Hypothalamus (tissue), 51 donors: ENCODE measurements at regions not wholly inside any gene's neighbourhood (a gene's known extent, or its start where the extent isn't known, plus 50 kb on each side); places are given as distances from the start of the nearest gene placed in this dataset.

ENCODE experiments used
- DNase-seq, 51 donors: peaks; one replicate each; lab custom pipeline; 2025; lab: John Stamatoyannopoulos, UW

GRCh38 chr6:144745439-144745838 lies 460.3 kb downstream of the UTRN start:
- DNase-seq = no peak

GRCh38 chr6:144746902-144747469 lies 461.9 kb downstream of the UTRN start:
- no peak for DNase-seq

GRCh38 chr6:144749263-144749662 lies 464.1 kb downstream of the UTRN start:
- DNase-seq = no peak

GRCh38 chr6:144753023-144753705 lies 468.0 kb downstream of the UTRN start:
- no peak for DNase-seq

GRCh38 chr6:144756469-144756868 lies 471.3 kb downstream of the UTRN start:
- no peak for DNase-seq

- no peak for DNase-seq
Observed at GRCh38 chr6:144757299-144757698, 472.2 kb downstream of the UTRN start.

DNA sequence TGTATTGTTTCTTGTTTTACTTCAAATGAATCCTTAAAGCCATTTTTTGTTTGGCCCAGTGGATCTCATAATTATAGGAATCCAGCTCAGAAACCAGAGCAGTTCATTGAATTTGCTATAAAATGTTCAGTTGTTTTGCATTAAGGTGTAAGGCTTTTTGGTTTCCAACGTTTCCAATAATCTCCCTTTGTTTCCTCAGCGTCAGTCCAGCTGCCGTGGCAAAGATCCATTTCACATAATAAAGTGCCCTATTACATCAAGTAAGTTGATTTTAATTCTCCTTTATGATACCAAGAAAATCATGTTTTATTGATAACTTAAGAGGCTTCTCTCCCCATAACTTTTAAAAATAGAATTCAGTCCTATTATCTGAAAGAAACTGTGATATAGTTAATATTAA lies 472.6 kb downstream of the UTRN start:
- DNase-seq = no peak

DNA sequence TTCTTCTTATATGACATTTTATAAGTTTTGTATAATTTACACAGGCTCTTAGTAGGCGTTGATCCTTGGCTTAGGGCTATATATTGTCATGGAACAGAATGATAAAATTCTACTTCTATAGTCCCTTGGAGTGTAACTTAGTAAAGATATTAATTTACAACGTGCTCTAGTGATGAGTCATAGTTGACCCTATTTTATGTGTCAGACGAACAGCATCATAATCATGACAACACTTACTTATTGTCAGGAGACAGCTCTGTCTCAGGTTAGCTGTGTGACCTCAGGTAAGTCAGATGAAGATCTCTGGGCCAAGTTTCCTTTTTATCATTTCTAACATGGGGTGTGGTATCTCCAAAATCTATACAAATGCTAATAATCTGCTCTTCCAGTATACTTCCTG lies 473.5 kb downstream of the UTRN start:
- DNase-seq = no peak

DNA sequence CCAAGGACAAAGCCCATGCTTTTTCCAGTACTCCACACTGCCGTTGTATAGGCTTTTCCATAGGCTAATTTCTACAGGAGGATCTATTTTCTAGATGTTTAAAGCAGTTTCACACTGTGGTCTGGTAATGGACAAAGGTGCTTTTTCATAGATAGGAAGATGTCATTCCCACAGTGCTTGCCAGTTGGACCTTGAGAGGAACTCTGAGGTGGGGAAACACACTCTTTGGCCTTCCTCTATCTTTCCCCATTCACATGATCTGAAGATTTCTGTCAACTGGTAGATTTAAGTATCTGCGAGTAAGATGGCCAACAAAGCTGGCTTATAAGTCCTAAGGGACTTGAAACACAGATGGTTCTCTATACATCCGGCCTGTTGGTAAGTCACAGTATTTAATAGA lies 477.3 kb downstream of the UTRN start:
- DNase-seq = no peak

- DNase-seq = no peak
Observed at GRCh38 chr6:144767051-144767450, 481.9 kb downstream of the UTRN start.

DNA sequence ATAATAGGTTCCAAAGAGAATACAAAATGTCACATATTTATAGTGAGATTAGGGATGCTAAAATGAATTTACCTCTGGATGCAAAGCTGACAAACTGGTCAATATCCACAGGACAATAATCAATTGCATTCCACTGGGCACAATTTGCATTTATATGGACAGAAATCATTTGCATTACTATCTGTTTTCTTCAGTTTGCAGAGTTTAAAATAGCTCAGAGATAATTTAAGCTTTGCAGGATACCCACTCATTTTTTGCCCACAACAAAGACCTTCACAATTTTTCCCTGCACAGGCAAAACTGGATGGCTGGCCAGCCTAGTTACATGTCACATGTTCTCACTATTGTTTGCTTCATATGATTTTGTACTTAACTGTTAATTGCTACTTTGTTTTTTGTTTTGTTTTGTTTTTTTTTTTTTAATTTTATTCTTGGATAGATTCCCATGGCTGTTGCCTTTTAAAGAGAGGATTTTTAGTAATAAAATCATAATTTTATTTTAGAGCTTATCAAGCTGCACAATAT lies 483.5 kb downstream of the UTRN start:
- no peak for DNase-seq

DNA sequence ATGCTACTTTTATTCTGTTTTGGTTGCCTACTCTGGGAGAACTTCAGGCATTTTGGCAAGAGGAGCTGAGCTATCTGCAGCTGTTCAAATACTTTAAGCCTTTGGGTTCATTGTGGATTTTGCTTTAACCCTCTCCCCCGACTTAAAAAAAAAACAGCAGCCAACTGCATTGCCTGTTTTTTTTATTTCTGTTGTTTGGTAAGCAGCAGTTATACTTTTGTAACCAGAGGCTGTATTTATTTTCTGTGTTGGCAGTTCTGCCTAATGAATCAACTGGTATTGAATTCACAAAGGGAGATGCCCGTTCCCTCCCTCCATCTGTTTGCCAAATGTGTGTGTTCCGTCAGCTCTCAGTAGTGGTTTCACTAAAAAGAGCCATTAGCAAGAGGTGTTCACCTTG lies 484.0 kb downstream of the UTRN start:
- peak in 1 of 51 donors; percentile 7 for DNase-seq

- DNase-seq = no peak
Observed at GRCh38 chr6:144776031-144776819, 491.1 kb downstream of the UTRN start.

- no peak for DNase-seq
Observed at GRCh38 chr6:144777249-144777648, 492.1 kb downstream of the UTRN start.

- DNase-seq = no peak
Observed at GRCh38 chr6:144778056-144778455, 492.9 kb downstream of the UTRN start.

GRCh38 chr6:144778773-144779492 lies 493.8 kb downstream of the UTRN start:
- no peak for DNase-seq

- DNase-seq = no peak
Observed at GRCh38 chr6:144781836-144782235, 496.7 kb downstream of the UTRN start.

- DNase-seq = no peak
Observed at GRCh38 chr6:144782634-144783033, 497.5 kb downstream of the UTRN start.

DNA sequence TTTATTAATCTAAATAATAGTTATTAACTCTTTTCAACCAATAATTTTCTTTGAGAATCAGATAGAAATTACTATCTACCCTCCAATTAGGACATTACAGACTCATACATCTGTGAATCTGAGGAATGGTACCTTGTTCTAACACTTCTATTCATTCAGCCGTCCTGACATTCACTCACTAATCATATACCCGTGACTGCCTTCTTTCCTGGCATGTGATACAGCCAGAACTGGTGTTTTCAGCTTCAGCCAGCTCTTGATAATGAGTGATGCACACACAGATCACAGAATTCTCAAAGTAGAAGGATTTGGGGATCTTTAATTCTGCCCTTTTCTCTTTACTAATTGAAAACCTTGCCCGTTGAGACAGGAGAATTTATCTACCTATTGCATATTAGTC lies 499.9 kb downstream of the UTRN start:
- no peak for DNase-seq

- DNase-seq = no peak
Observed at GRCh38 chr6:144786825-144787224, 501.7 kb downstream of the UTRN start.

DNA sequence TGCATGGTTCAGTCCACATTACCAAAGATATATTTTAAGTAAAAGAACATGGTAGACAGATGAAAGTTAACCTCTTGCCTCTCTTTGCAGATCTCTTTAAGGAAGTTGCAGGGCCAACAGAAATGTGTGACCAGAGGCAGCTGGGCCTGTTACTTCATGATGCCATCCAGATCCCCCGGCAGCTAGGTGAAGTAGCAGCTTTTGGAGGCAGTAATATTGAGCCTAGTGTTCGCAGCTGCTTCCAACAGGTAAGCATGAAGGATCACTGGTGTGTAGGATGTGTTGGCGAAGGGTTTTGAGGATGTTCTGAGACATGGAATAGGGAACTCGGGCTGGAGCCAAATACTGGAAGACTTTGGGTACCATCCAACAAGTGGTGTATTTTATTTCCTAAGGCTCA lies 508.6 kb downstream of the UTRN start:
- DNase-seq = peak in 1 of 51 donors; percentile 8
